B cell (primary cell): ENCODE measurements at regions not wholly inside any gene's neighbourhood (a gene's known extent, or its start where the extent isn't known, plus 50 kb on each side); places are given as distances from the start of the nearest gene placed in this dataset.
A peak's percentile ranks its signal among the peaks of the same experiment; 100 is the strongest.

ENCODE experiments used
- ATAC-seq: fragments of 200-7000 bp; cut with Tn5 transposase; one replicate; pipeline ENCODE4 v1.10.0; 2021; ENCODE audit warnings: low read depth, mild to moderate bottlenecking, moderate number of reproducible peaks, moderate library complexity
- CTCF ChIA-PET: fragments of 350-600 bp; sonication (Branson Sonifier 250); formaldehyde crosslinking; loops from one replicate; lab custom pipeline; 2021; ENCODE audit warnings: antibody characterized with exemption, inconsistent platforms; lab: Charles Lee
- POLR2A ChIA-PET: fragments of 350-600 bp; sonication (Branson Sonifier 250); formaldehyde crosslinking; loops from one replicate; lab custom pipeline; 2021; ENCODE audit warnings: antibody characterized with exemption; lab: Charles Lee
- DNase-seq: peaks from one replicate; pipeline ENCODE4 v3.0.0; 2013
- H2AFZ ChIP-seq: 2 replicates; pipeline ENCODE4 v1.6.1; 2012; ENCODE audit warnings: mild to moderate bottlenecking, low read depth, low read length; ENCODE audit not compliant: insufficient read depth, poor library complexity, severe bottlenecking
- H3K27ac ChIP-seq, 2 donors: 1 replicate in 1 of 2; 2 replicates in 1 of 2; pipeline ENCODE4 v1.5.1; 2012 to 2013; ENCODE audit warnings: low read length in 2 of 2, mild to moderate bottlenecking in 2 of 2, moderate library complexity in 1 of 2
- H3K27me3 ChIP-seq, 4 experiments: fragments of 200-600 bp in 1 of 4; sonication (generic) in 1 of 4; replicated peaks in 1 of 4; 1 replicate in 2 of 4; 2 replicates in 2 of 4; pipeline versions ENCODE4 v1.6.1 to v1.7.0; 2013 to 2016; ENCODE audit warnings: low read length in 3 of 4, mild to moderate bottlenecking in 2 of 4, mixed read lengths in 1 of 4, moderate library complexity in 1 of 4; ENCODE audit not compliant: insufficient read depth in 4 of 4, control insufficient read depth in 3 of 4; ENCODE audit errors: control extremely low read depth in 1 of 4
- H3K36me3 ChIP-seq, 2 experiments: replicated peaks in 1 of 2; 1 replicate in 1 of 2; 2 replicates in 1 of 2; pipeline versions ENCODE4 v1.6.1 to v1.7.1; 2013; ENCODE audit warnings: low read length in 1 of 2; ENCODE audit not compliant: insufficient read depth in 2 of 2, control insufficient read depth in 1 of 2; ENCODE audit errors: control extremely low read depth in 1 of 2, extremely low read depth in 1 of 2
- H3K4me1 ChIP-seq, 2 donors: fragments of 200-600 bp in 1 of 2; sonication (generic) in 1 of 2; 1 replicate in 1 of 2; 2 replicates in 1 of 2; pipeline versions ENCODE4 v1.5.1 to v1.6.1; 2013 to 2017; ENCODE audit warnings: low read length in 2 of 2; ENCODE audit not compliant: control insufficient read depth in 2 of 2, insufficient read depth in 2 of 2
- H3K4me2 ChIP-seq: replicated peaks from 2 replicates; pipeline ENCODE3; 2012; ENCODE audit warnings: mild to moderate bottlenecking, low read depth, low read length; ENCODE audit not compliant: poor library complexity, severe bottlenecking
- H3K4me3 ChIP-seq, 5 experiments: fragments of 200-600 bp in 1 of 5; sonication (generic) in 1 of 5; 1 replicate in 3 of 5; 2 replicates in 2 of 5; pipeline versions ENCODE4 v1.5.1 to v1.7.0; 2011 to 2016; ENCODE audit warnings: low read length in 4 of 5, mild to moderate bottlenecking in 4 of 5, low read depth in 2 of 5, control low read depth in 1 of 5, moderate library complexity in 1 of 5; ENCODE audit not compliant: insufficient read depth in 1 of 5; ENCODE audit errors: control extremely low read depth in 1 of 5, extremely low read depth in 1 of 5
- H3K79me2 ChIP-seq: fragments of 200-600 bp; sonication (generic); one replicate; pipeline ENCODE4 v1.6.0; 2016; ENCODE audit warnings: low read length; ENCODE audit not compliant: control insufficient read depth, insufficient read depth
- H3K9ac ChIP-seq: fragments of 200-600 bp; sonication (generic); 2 replicates; pipeline ENCODE4 v1.6.1; 2017; ENCODE audit warnings: mild to moderate bottlenecking, low read length, moderate library complexity
- H3K9me3 ChIP-seq, 3 donors: one replicate each; pipeline versions ENCODE4 v1.6.1 to v1.7.1; 2013; ENCODE audit warnings: low read length in 2 of 3; ENCODE audit not compliant: control insufficient read depth in 2 of 3, insufficient read depth in 1 of 3; ENCODE audit errors: control extremely low read depth in 1 of 3
- H4K20me1 ChIP-seq: 2 replicates; pipeline ENCODE4 v1.6.0; 2012; ENCODE audit warnings: mild to moderate bottlenecking, low read length; ENCODE audit not compliant: insufficient read depth, control insufficient read depth, poor library complexity, severe bottlenecking
- H3K27ac Mint-ChIP-seq: one replicate; pipeline ENCODE4 v1.8.0; 2021; ENCODE audit warnings: mixed read lengths
- H3K27me3 Mint-ChIP-seq: one replicate; pipeline ENCODE4 v1.8.0; 2021; ENCODE audit warnings: mixed read lengths
- H3K4me1 Mint-ChIP-seq: one replicate; pipeline ENCODE4 v1.8.0; 2021; ENCODE audit warnings: mixed read lengths
- H3K4me3 Mint-ChIP-seq: one replicate; pipeline ENCODE4 v1.8.0; 2021; ENCODE audit warnings: mixed read lengths
- H3K9me3 Mint-ChIP-seq: one replicate; pipeline ENCODE4 v1.8.0; 2022; ENCODE audit warnings: mixed read lengths; ENCODE audit not compliant: insufficient read depth
- CTCF ChIP-seq: fragments of 200-600 bp; IDR thresholded peaks from one replicate; pipeline ENCODE4 v1.8.0; 2022; ENCODE audit warnings: antibody characterized with exemption, mild to moderate bottlenecking
- EZH2 ChIP-seq: IDR thresholded peaks from 2 replicates; pipeline ENCODE4 v1.6.1; 2012; ENCODE audit warnings: borderline replicate concordance, low read depth, mild to moderate bottlenecking, moderate library complexity, low read length; ENCODE audit not compliant: insufficient read depth, poor library complexity, severe bottlenecking
- WGBS: methylation state at CpG from one replicate; pipeline ENCODE4 v1.1.5; 2013; ENCODE audit warnings: missing lambda C conversion rate; ENCODE audit not compliant: insufficient coverage; 5-methylcytosine and 5-hydroxymethylcytosine counted together
- intact Hi-C: fragments of 100-400 bp; cut with micrococcal nuclease; formaldehyde crosslinking; loops from one replicate; pipeline ENCODE4 v1.10.0; 2022

- H3K36me3 ChIP-seq, result no peaks in the 10 kb centered on the region
- TF ChIP-seq EZH2 (no peak), CTCF (no peak)
- no peaks in the 10 kb centered on the region for H3K27me3 Mint-ChIP-seq
- H3K4me1 ChIP-seq, result peaks cover 41 to 42% of the 10 kb centered on the region in 2 donors
- no peaks in the 10 kb centered on the region for H3K9me3 Mint-ChIP-seq
- H3K4me2 ChIP-seq, result peak overlapping the region; percentile 33
- H3K4me3 ChIP-seq, result peak overlapping the region in 1 of 5 experiments; percentile 17
- no peaks in the 10 kb centered on the region for H3K27me3 ChIP-seq
- DNase-seq (peak; percentile 87), ATAC-seq (peak; percentile 72)
- H3K79me2 ChIP-seq, result no peaks in the 10 kb centered on the region
- ChIA-PET POLR2A (no interaction called here), CTCF (interaction anchor here (0.5 to 1.0 kb wide), 5 partner anchors 9 to 389 kb away, joined by 3 to 4 read pairs (median 3); no protein-coding TSS in a partner anchor)
- H3K9me3 ChIP-seq, result peaks cover 0 to 4% (median 0%) of the 10 kb centered on the region in 3 donors
- H3K4me3 Mint-ChIP-seq, result peak overlapping the region; percentile 64
- H3K4me1 Mint-ChIP-seq, result peaks cover 42% of the 10 kb centered on the region
- H3K27ac ChIP-seq, result peak overlapping the region in 1 of 2 donors; percentile 51
- H3K27ac Mint-ChIP-seq, result peak overlapping the region; percentile 72
- WGBS, result 4% methylated on average over 2 of the region's 9 CpGs
- intact Hi-C loops, result no loop called here
- peak overlapping the region; percentile 42 for H2AFZ ChIP-seq
- peak overlapping the region; percentile 15 for H3K9ac ChIP-seq
- H4K20me1 ChIP-seq, result no peaks in the 10 kb centered on the region
Measured at GRCh38 chr5:40410231-40410861, 269.4 kb upstream of the PTGER4 start.

GRCh38 chr5:40409601-40410000 lies 270.1 kb upstream of the PTGER4 start:
- intact Hi-C loops, result loop anchor here (5.0 kb wide), 1 partner anchor 73 kb away; no protein-coding TSS in a partner anchor
- no peaks in the 10 kb centered on the region for H3K79me2 ChIP-seq
- no peaks in the 10 kb centered on the region for H4K20me1 ChIP-seq
- H3K4me1 ChIP-seq, result peaks cover 48 to 49% of the 10 kb centered on the region in 2 donors
- H3K4me2 ChIP-seq, result peak overlapping the region; percentile 33
- TF ChIP-seq CTCF, result no peak
- TF ChIP-seq EZH2, result no peak
- POLR2A ChIA-PET, result no interaction called here
- no peak for DNase-seq
- H2AFZ ChIP-seq, result peak overlapping the region; percentile 37
- H3K9me3 Mint-ChIP-seq, result no peaks in the 10 kb centered on the region
- peak overlapping the region in 1 of 5 experiments; percentile 17 for H3K4me3 ChIP-seq
- H3K9me3 ChIP-seq, result peaks cover 0 to 4% (median 0%) of the 10 kb centered on the region in 3 donors
- H3K27me3 ChIP-seq, result no peaks in the 10 kb centered on the region
- H3K27ac ChIP-seq, result no peak overlapping the region
- H3K27ac Mint-ChIP-seq, result no peak overlapping the region
- H3K36me3 ChIP-seq, result no peaks in the 10 kb centered on the region
- H3K4me1 Mint-ChIP-seq, result peaks cover 48% of the 10 kb centered on the region
- no peak overlapping the region for H3K4me3 Mint-ChIP-seq
- no peaks in the 10 kb centered on the region for H3K27me3 Mint-ChIP-seq
- no CpG with 5 or more reads among the region's 4 CpGs for WGBS
- H3K9ac ChIP-seq, result peak overlapping the region; percentile 15
- no peak for ATAC-seq
- CTCF ChIA-PET, result interaction anchor here (0.5 to 1.0 kb wide), 5 partner anchors 8 to 389 kb away, joined by 3 to 4 read pairs (median 3); no protein-coding TSS in a partner anchor
